Endothelial cell of umbilical vein (primary cell): ENCODE measurements at regions not wholly inside any gene's neighbourhood (a gene's known extent, or its start where the extent isn't known, plus 50 kb on each side); places are given as distances from the start of the nearest gene placed in this dataset.

Experiments
- BruUV-seq: library from RNA; stranded (reverse); fragments of 400-500 nt; replicated peaks from 2 replicates; lab custom pipeline; 2021; lab: Mats Ljungman, UMichigan
- CTCF ChIA-PET: fragments of 300-600, 350-600 bp; sonication (Branson Sonifier 250); formaldehyde crosslinking; loops from one replicate; lab custom pipeline; 2021; ENCODE audit warnings: antibody characterized with exemption, inconsistent platforms; lab: Charles Lee
- POLR2A ChIA-PET: fragments of 300-600, 350-600 bp; sonication (Branson Sonifier 250); formaldehyde crosslinking; loops from one replicate; lab custom pipeline; 2021; ENCODE audit warnings: antibody characterized with exemption, inconsistent platforms; lab: Charles Lee
- DNase-seq: peaks from one replicate; pipeline ENCODE4 v3.0.0-alpha.2; 2011; ENCODE audit warnings: low read depth, low spot score
- FAIRE-seq: peaks from 2 replicates; lab custom pipeline; 2011; peaks lifted over from hg19 to GRCh38; lab: Jason Lieb, UNC
- H2AFZ ChIP-seq: 2 replicates; pipeline ENCODE4 v1.6.0; 2012; ENCODE audit warnings: low read depth, low read length, control low read depth, inconsistent platforms
- H3K27ac ChIP-seq: 2 replicates; pipeline ENCODE4 v1.5.1; 2011; ENCODE audit warnings: low read depth, mild to moderate bottlenecking, control low read depth, low read length, moderate library complexity; ENCODE audit not compliant: insufficient read depth
- H3K27me3 ChIP-seq, 2 experiments: 2 replicates each; pipeline versions ENCODE4 v1.6.0 to v1.6.1; 2011; ENCODE audit warnings: low read length in 2 of 2, mixed read lengths in 1 of 2; ENCODE audit not compliant: control insufficient read depth in 2 of 2, insufficient read depth in 2 of 2
- H3K36me3 ChIP-seq, 2 experiments: 2 replicates in 1 of 2; 3 replicates in 1 of 2; pipeline ENCODE4 v1.5.1; 2011; ENCODE audit warnings: low read length in 2 of 2, mild to moderate bottlenecking in 1 of 2, moderate library complexity in 1 of 2; ENCODE audit not compliant: control insufficient read depth in 2 of 2, insufficient read depth in 2 of 2; ENCODE audit errors: extremely low read depth in 1 of 2
- H3K4me1 ChIP-seq: 3 replicates; pipeline ENCODE4 v1.5.1; 2011; ENCODE audit warnings: mild to moderate bottlenecking, low read length; ENCODE audit not compliant: control insufficient read depth, insufficient read depth; ENCODE audit errors: extremely low read depth
- H3K4me2 ChIP-seq: 2 replicates; pipeline ENCODE4 v1.6.1; 2011; ENCODE audit warnings: low read length, control low read depth, mixed read lengths; ENCODE audit not compliant: insufficient read depth
- H3K4me3 ChIP-seq, 3 experiments: fragments of 200-600 bp in 1 of 3; sonication (generic), shearing (Covaris generic) in 1 of 3; replicated peaks in 1 of 3; 2 replicates each; pipeline ENCODE4 v1.5.1; 2011 to 2016; ENCODE audit warnings: control low read depth in 3 of 3, low read length in 3 of 3, mild to moderate bottlenecking in 2 of 3, inconsistent platforms in 1 of 3, low read depth in 1 of 3, moderate library complexity in 1 of 3; ENCODE audit not compliant: insufficient read depth in 1 of 3
- H3K79me2 ChIP-seq: 2 replicates; pipeline ENCODE4 v1.6.0; 2012; ENCODE audit warnings: low read length, inconsistent platforms; ENCODE audit not compliant: control insufficient read depth, insufficient read depth
- H3K9ac ChIP-seq: replicated peaks from 2 replicates; pipeline ENCODE3; 2011; ENCODE audit warnings: low read length, control low read depth; ENCODE audit not compliant: insufficient read depth; ENCODE audit errors: extremely low read depth
- H3K9me1 ChIP-seq: replicated peaks from 3 replicates; pipeline ENCODE4 v1.6.0; 2011; ENCODE audit warnings: mild to moderate bottlenecking, low read length; ENCODE audit not compliant: control insufficient read depth, insufficient read depth; ENCODE audit errors: extremely low read depth
- H3K9me3 ChIP-seq: replicated peaks from 2 replicates; pipeline ENCODE4 v1.5.1; 2012; ENCODE audit warnings: low read length, inconsistent platforms; ENCODE audit not compliant: control insufficient read depth, insufficient read depth
- H4K20me1 ChIP-seq: replicated peaks from 2 replicates; pipeline ENCODE3; 2011; ENCODE audit warnings: mild to moderate bottlenecking, low read length; ENCODE audit not compliant: control insufficient read depth, insufficient read depth; ENCODE audit errors: extremely low read depth
- EZH2 ChIP-seq: IDR thresholded peaks from 2 replicates; pipeline ENCODE4 v1.6.1; 2012; ENCODE audit warnings: borderline replicate concordance, low read depth, mild to moderate bottlenecking, moderate library complexity, low read length, inconsistent platforms; ENCODE audit not compliant: severe bottlenecking
- FOS ChIP-seq: IDR thresholded peaks from 2 replicates; pipeline ENCODE4 v1.6.1; 2011; ENCODE audit warnings: mild to moderate bottlenecking, low read length, moderate library complexity, borderline replicate concordance; ENCODE audit not compliant: insufficient read depth
- GATA2 ChIP-seq: IDR thresholded peaks from 2 replicates; pipeline ENCODE4 v1.7.0; 2011; ENCODE audit warnings: low read depth, mild to moderate bottlenecking, moderate library complexity, mixed read lengths, low read length; ENCODE audit not compliant: insufficient read length, insufficient read depth
- JUN ChIP-seq: IDR thresholded peaks from 2 replicates; pipeline ENCODE4 v1.6.1; 2011; ENCODE audit warnings: borderline replicate concordance, low read depth; ENCODE audit not compliant: insufficient read length, insufficient read depth
- MYC ChIP-seq: IDR thresholded peaks from one replicate; pipeline ENCODE4 v1.6.1; 2011; ENCODE audit warnings: mild to moderate bottlenecking, low read depth, low read length
- POLR2A ChIP-seq: IDR thresholded peaks from 2 replicates; pipeline ENCODE4 v1.6.1; 2012; ENCODE audit warnings: low read depth, mild to moderate bottlenecking, control low read depth, low read length
- POLR2AphosphoS5 ChIP-seq: IDR thresholded peaks from 2 replicates; pipeline ENCODE4 v1.6.1; 2012; ENCODE audit warnings: low read depth, mild to moderate bottlenecking, control low read depth, low read length, moderate library complexity; ENCODE audit not compliant: insufficient read depth
- dilution Hi-C: fragments of 300-500 bp; cut with MboI; formaldehyde crosslinking; loops from one replicate; pipeline ENCODE4 v1.15.0; 2019; ENCODE audit warnings: low sequenced_read_pairs; ENCODE audit not compliant: extremely low pct_ligation_motif_present
- intact Hi-C: fragments of 100-400 bp; cut with micrococcal nuclease; formaldehyde crosslinking; loops from one replicate; pipeline ENCODE4 v1.10.0; 2022
- TF ChIP-seq, protein P1 (sequence below): IDR thresholded peaks from 2 replicates; pipeline ENCODE4 v1.6.1; 2011; ENCODE audit not compliant: insufficient read depth, insufficient read length
- TF ChIP-seq, protein P2 (sequence below), 2 donors: IDR thresholded peaks; 1 replicate in 1 of 2; 2 replicates in 1 of 2; pipeline ENCODE4 v1.5.1; 2011; ENCODE audit warnings: low read length in 2 of 2, mild to moderate bottlenecking in 2 of 2, moderate library complexity in 2 of 2, control low read depth in 1 of 2, inconsistent platforms in 1 of 2, low read depth in 1 of 2; ENCODE audit not compliant: insufficient read depth in 1 of 2; ENCODE audit errors: extremely low read depth in 1 of 2

DNA sequence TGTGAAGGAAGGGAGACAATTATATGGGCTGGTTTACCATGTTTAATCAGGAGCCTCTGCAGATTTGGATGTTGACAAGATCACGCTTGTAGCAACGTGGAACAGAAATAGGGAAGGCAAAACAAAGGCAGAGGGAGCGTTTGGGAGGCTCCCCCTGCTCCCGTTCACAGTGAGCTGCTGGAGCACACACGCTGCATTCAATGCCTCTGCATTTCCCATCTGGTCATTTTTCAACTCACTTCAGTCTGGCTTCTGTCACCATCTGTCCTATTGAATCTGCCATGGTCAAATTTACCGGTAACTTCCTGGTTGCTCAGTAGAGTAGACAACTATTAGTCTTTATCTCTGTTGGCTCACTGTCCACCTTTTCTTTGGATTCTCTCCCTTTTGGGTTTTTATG lies 91.0 kb downstream of the NHLRC3 start:
- Histone ChIP-seq H3K4me3 (no peak overlapping the region), H3K79me2 (no peaks in the 10 kb centered on the region), H3K36me3 (no peaks in the 10 kb centered on the region), H4K20me1 (no peaks in the 10 kb centered on the region), H3K4me2 (no peak overlapping the region), H2AFZ (no peak overlapping the region), H3K27me3 (peaks cover 10 to 12% of the 10 kb centered on the region in 2 experiments), H3K4me1 (no peaks in the 10 kb centered on the region), H3K27ac (no peak overlapping the region), H3K9ac (no peak overlapping the region), H3K9me1 (no peaks in the 10 kb centered on the region), H3K9me3 (no peaks in the 10 kb centered on the region)
- intact Hi-C loops (no loop called here), dilution Hi-C loops (no loop called here)
- TF ChIP-seq FOS (no peak), MYC (no peak), EZH2 (no peak), POLR2A (no peak), POLR2AphosphoS5 (no peak), JUN (no peak), GATA2 (no peak)
- TF ChIP-seq, protein P1, sequence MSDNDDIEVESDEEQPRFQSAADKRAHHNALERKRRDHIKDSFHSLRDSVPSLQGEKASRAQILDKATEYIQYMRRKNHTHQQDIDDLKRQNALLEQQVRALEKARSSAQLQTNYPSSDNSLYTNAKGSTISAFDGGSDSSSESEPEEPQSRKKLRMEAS: no peak
- TF ChIP-seq, protein P2, sequence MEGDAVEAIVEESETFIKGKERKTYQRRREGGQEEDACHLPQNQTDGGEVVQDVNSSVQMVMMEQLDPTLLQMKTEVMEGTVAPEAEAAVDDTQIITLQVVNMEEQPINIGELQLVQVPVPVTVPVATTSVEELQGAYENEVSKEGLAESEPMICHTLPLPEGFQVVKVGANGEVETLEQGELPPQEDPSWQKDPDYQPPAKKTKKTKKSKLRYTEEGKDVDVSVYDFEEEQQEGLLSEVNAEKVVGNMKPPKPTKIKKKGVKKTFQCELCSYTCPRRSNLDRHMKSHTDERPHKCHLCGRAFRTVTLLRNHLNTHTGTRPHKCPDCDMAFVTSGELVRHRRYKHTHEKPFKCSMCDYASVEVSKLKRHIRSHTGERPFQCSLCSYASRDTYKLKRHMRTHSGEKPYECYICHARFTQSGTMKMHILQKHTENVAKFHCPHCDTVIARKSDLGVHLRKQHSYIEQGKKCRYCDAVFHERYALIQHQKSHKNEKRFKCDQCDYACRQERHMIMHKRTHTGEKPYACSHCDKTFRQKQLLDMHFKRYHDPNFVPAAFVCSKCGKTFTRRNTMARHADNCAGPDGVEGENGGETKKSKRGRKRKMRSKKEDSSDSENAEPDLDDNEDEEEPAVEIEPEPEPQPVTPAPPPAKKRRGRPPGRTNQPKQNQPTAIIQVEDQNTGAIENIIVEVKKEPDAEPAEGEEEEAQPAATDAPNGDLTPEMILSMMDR (IDR thresholded peaks at IDR 0.05; ENCODE audit: extremely low read depth in 1 of 2, insufficient read depth in 1 of 2, low read depth in 1 of 2, low read length in 2 of 2): no peak
- no TSS peak for BruUV-seq
- FAIRE-seq (no peak), DNase-seq (no peak)
- CTCF ChIA-PET: interaction anchor here (1.5 kb wide), 1 partner anchor 487 kb away, joined by 5 read pairs; no protein-coding TSS in a partner anchor
- POLR2A ChIA-PET: no interaction called here
